ENCODE measurements at regions not wholly inside any gene's neighbourhood (a gene's known extent, or its start where the extent isn't known, plus 50 kb on each side); places are given as distances from the start of the nearest gene placed in this dataset.
A peak's percentile ranks its signal among the peaks of the same experiment; 100 is the strongest.

DNA sequence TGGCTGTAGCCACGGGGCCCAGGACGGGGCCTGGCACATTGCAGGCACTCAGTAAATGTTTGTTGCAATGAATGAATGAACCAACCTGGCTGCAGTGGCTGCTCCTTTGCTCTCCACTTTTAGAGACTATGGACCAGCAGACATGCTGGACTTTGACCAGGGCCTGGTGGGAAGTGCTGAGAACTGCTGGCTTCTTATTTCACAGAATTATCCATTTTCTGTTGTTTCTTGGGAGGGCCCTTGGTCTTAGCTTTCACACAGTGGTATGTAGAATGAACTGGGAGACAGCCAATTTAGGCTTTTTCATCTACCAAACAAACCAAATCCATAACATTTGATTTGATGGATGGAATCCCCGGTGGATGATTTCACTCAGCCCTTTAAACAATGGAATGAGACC, 78.0 kb upstream of the LHFPL2 start:
- no peak for DNase-seq (ENCODE audit: extremely low spot score, unreplicated experiment)
- peaks cover 4% of the 10 kb centered on the region for H3K9me3 Mint-ChIP-seq
- H3K36me3 Mint-ChIP-seq, result no peaks in the 10 kb centered on the region
- TF ChIP-seq, protein P1, sequence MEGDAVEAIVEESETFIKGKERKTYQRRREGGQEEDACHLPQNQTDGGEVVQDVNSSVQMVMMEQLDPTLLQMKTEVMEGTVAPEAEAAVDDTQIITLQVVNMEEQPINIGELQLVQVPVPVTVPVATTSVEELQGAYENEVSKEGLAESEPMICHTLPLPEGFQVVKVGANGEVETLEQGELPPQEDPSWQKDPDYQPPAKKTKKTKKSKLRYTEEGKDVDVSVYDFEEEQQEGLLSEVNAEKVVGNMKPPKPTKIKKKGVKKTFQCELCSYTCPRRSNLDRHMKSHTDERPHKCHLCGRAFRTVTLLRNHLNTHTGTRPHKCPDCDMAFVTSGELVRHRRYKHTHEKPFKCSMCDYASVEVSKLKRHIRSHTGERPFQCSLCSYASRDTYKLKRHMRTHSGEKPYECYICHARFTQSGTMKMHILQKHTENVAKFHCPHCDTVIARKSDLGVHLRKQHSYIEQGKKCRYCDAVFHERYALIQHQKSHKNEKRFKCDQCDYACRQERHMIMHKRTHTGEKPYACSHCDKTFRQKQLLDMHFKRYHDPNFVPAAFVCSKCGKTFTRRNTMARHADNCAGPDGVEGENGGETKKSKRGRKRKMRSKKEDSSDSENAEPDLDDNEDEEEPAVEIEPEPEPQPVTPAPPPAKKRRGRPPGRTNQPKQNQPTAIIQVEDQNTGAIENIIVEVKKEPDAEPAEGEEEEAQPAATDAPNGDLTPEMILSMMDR (conservative IDR thresholded peaks at IDR 0.05), result no peak
- H3K4me1 Mint-ChIP-seq (ENCODE audit: unreplicated experiment), result peaks cover 5% of the 10 kb centered on the region
- no peak overlapping the region for H3K4me3 Mint-ChIP-seq
- H3K27ac Mint-ChIP-seq, result peak overlapping the region; percentile 39
- no peaks in the 10 kb centered on the region for H3K27me3 Mint-ChIP-seq

DNA sequence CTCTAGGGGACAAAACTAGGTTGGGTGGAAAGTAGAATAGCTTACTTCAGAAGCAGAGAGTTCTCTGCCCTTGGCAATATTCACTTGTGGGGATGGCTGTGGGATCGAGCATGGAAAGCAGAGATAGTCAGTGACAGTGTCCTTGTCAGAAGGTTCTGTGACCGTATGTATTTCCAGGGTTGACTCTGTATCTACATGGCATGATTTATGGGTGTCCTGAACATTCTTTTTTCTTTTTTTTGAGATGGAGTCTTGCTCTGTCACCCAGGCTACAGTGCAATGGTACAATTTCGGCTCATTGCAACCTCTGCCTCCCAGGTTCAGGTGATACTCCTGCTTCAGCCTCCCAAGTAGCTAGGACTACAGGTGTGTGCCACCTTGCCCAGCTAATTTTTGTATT, 77.4 kb upstream of the LHFPL2 start:
- Mint-ChIP-seq H3K27ac (no peak overlapping the region), H3K27me3 (no peaks in the 10 kb centered on the region), H3K4me3 (no peak overlapping the region), H3K36me3 (no peaks in the 10 kb centered on the region), H3K9me3 (peaks cover 4% of the 10 kb centered on the region), H3K4me1 (ENCODE audit: unreplicated experiment) (peaks cover 5% of the 10 kb centered on the region)
- TF ChIP-seq, protein P1 (conservative IDR thresholded peaks at IDR 0.05), result no peak
- DNase-seq (ENCODE audit: extremely low spot score, unreplicated experiment), result no peak

DNA sequence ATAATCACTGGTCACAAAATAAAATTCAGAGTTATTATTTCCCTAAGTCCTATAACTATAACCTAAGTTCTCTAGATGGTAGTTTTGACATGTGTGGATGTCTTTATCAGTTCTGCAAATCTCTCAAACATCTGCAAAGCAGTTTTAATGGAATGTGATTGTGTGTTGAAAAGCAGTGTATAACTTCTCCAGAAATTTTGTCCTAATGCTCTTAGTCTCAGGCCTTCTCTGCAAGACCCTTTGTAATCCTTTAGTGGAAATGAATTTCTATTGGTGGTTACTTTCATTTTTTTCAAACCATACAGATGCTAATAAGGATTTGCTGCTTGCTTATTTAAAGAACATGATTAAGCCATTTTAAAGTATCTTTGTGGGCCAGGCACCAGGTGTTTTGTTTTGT, 75.5 kb upstream of the LHFPL2 start:
- no peaks in the 10 kb centered on the region for H3K36me3 Mint-ChIP-seq

DNA sequence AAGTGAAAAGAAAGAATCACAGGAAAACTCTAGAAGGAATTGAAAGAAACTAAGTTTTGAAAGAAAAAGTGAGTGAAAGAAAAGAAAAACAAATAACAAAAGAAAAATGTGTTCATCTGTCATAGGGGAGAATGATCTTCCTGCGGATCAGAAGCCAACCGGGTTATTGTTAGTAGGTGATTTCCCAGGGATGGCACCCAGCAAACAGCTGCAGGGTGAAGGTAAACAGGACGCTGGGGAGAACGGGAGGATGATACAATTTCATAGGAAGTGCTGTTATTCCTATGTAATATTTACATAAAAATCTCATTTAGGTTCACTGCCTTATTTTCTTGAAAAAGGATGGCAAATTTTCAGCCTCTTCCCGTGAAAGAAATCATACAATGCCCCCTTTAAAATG, 72.4 kb upstream of the LHFPL2 start:
- TF ChIP-seq, protein P1 (conservative IDR thresholded peaks at IDR 0.05), result no peak
- peaks cover 13% of the 10 kb centered on the region for H3K4me1 Mint-ChIP-seq (ENCODE audit: unreplicated experiment)
- no peaks in the 10 kb centered on the region for H3K27me3 Mint-ChIP-seq
- no peak overlapping the region for H3K4me3 Mint-ChIP-seq
- DNase-seq (ENCODE audit: extremely low spot score, unreplicated experiment), result no peak
- no peaks in the 10 kb centered on the region for H3K36me3 Mint-ChIP-seq
- H3K27ac Mint-ChIP-seq, result peak overlapping the region; percentile 59
- no peaks in the 10 kb centered on the region for H3K9me3 Mint-ChIP-seq

More for the DNA sequence above, 75.5 kb upstream of the LHFPL2 start:
- Mint-ChIP-seq H3K9me3 (no peaks in the 10 kb centered on the region), H3K27ac (no peak overlapping the region), H3K27me3 (no peaks in the 10 kb centered on the region), H3K4me3 (no peak overlapping the region), H3K4me1 (ENCODE audit: unreplicated experiment) (peaks cover 9% of the 10 kb centered on the region)
- TF ChIP-seq, protein P1 (conservative IDR thresholded peaks at IDR 0.05), result no peak
- no peak for DNase-seq (ENCODE audit: extremely low spot score, unreplicated experiment)

DNA sequence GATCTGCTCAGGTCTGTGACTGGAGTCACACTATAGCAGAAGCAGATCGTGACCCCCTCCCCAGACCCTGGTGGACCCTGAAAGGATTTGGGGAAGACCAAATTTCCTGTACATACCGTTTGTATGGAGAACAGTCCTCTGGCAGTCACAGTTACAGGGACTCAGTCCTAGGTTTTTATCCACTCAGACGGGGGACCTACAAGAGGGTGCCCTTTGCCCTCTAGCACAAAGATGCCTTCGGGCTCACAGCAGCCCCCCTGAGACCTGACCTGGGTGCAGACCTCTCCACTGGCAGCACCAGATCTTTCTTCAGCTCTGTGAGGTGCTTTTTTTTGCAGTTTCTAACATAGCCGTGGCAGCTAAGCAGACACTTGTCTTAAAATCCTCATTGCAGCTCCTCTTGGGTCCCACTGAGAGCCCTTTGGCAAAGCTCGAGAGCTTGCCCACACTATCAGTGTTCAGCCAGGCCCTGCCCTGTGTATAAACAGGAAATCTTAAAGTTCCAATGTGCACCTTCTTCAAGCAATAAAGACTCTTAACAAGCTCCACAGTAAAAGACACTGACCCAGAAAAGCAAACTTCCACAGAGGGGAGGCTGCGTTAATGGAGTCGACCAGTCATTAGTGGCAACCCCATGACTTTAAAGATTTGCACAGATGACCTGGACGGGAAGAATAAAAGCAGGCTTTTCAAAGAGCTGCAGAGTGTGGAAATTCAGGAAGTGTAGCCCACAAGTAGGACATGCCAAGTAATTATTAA, 71.8 kb upstream of the LHFPL2 start:
- no peak for DNase-seq (ENCODE audit: extremely low spot score, unreplicated experiment)
- H3K9me3 Mint-ChIP-seq, result no peaks in the 10 kb centered on the region
- H3K4me3 Mint-ChIP-seq, result no peak overlapping the region
- TF ChIP-seq, protein P1 (conservative IDR thresholded peaks at IDR 0.05), result no peak
- H3K27ac Mint-ChIP-seq, result peak overlapping the region; percentile 59
- no peaks in the 10 kb centered on the region for H3K27me3 Mint-ChIP-seq
- peaks cover 13% of the 10 kb centered on the region for H3K4me1 Mint-ChIP-seq (ENCODE audit: unreplicated experiment)
- H3K36me3 Mint-ChIP-seq, result no peaks in the 10 kb centered on the region
